Mesendoderm (in vitro differentiated cells): ENCODE measurements at regions not wholly inside any gene's neighbourhood (a gene's known extent, or its start where the extent isn't known, plus 50 kb on each side); places are given as distances from the start of the nearest gene placed in this dataset.
"Not testable (repeated sequence)": the region's sequence is repeated elsewhere in the genome, so short reads cannot be mapped to it uniquely, and the experiment has no call there.

ENCODE experiments used
- DNase-seq: peaks from one replicate; pipeline ENCODE4 v3.0.0; 2013
- H2AK5ac ChIP-seq: 2 replicates; pipeline ENCODE4 v1.6.1; 2013; ENCODE audit warnings: low read length, inconsistent platforms
- H2BK120ac ChIP-seq: 2 replicates; pipeline ENCODE4 v1.6.1; 2013; ENCODE audit warnings: low read depth, mild to moderate bottlenecking, low read length, moderate library complexity, mixed read lengths
- H2BK15ac ChIP-seq: replicated peaks from 2 replicates; pipeline ENCODE4 v1.6.1; 2013; ENCODE audit warnings: low read depth, mild to moderate bottlenecking, moderate library complexity
- H2BK5ac ChIP-seq: 2 replicates; pipeline ENCODE4 v1.6.1; 2013; ENCODE audit warnings: low read length, inconsistent platforms
- H3K18ac ChIP-seq: 2 replicates; pipeline ENCODE4 v1.6.1; 2013; ENCODE audit warnings: mild to moderate bottlenecking, low read length, mixed read lengths
- H3K23ac ChIP-seq: one replicate; pipeline ENCODE4 v1.6.1; 2013; ENCODE audit warnings: low read length
- H3K27ac ChIP-seq: 2 replicates; pipeline ENCODE4 v1.5.1; 2013; ENCODE audit warnings: low read depth, mild to moderate bottlenecking, inconsistent platforms, low read length, moderate library complexity
- H3K27me3 ChIP-seq: 2 replicates; pipeline ENCODE4 v1.6.1; 2013; ENCODE audit warnings: low read length, control low read depth, mild to moderate bottlenecking, inconsistent platforms; ENCODE audit not compliant: insufficient read depth, poor library complexity
- H3K36me3 ChIP-seq: 2 replicates; pipeline ENCODE4 v1.6.1; 2013; ENCODE audit warnings: low read length, inconsistent platforms; ENCODE audit not compliant: control insufficient read depth, insufficient read depth
- H3K4ac ChIP-seq: one replicate; pipeline ENCODE4 v1.6.1; 2013; ENCODE audit warnings: low read depth, mild to moderate bottlenecking, low read length, moderate library complexity
- H3K4me1 ChIP-seq: 2 replicates; pipeline ENCODE4 v1.6.1; 2013; ENCODE audit warnings: low read depth, low read length, inconsistent platforms; ENCODE audit not compliant: control insufficient read depth
- H3K4me2 ChIP-seq: 2 replicates; pipeline ENCODE4 v1.6.1; 2013; ENCODE audit warnings: low read length
- H3K4me3 ChIP-seq: 2 replicates; pipeline ENCODE4 v1.5.1; 2013; ENCODE audit warnings: mild to moderate bottlenecking, low read length
- H3K56ac ChIP-seq: one replicate; pipeline ENCODE4 v1.6.1; 2013; ENCODE audit warnings: low read length
- H3K79me1 ChIP-seq: 2 replicates; pipeline ENCODE4 v1.6.1; 2013; ENCODE audit warnings: low read length, inconsistent platforms
- H3K79me2 ChIP-seq: 2 replicates; pipeline ENCODE4 v1.6.1; 2013; ENCODE audit warnings: mild to moderate bottlenecking, low read length; ENCODE audit not compliant: control insufficient read depth, insufficient read depth
- H3K9ac ChIP-seq: 2 replicates; pipeline ENCODE4 v1.6.1; 2013; ENCODE audit warnings: low read length, inconsistent platforms
- H4K5ac ChIP-seq: one replicate; pipeline ENCODE4 v1.6.1; 2013; ENCODE audit warnings: low read length
- H4K8ac ChIP-seq: one replicate; pipeline ENCODE4 v1.6.1; 2013; ENCODE audit warnings: low read depth, mild to moderate bottlenecking, control low read depth, low read length, moderate library complexity
- WGBS: extraction: QIAGEN DNeasy Blood & Tissue Kit; methylation state at CpG from one replicate; pipeline ENCODE4 v1.1.7; 2013; ENCODE audit warnings: low lambda C conversion rate, missing lambda C conversion rate; ENCODE audit not compliant: insufficient coverage; ENCODE audit errors: extremely low coverage; 5-methylcytosine and 5-hydroxymethylcytosine counted together

- not testable (repeated sequence) for H2BK120ac ChIP-seq, H4K5ac ChIP-seq, H3K27me3 ChIP-seq, H3K36me3 ChIP-seq, H2AK5ac ChIP-seq, H4K8ac ChIP-seq, H3K23ac ChIP-seq, H3K9ac ChIP-seq, H3K56ac ChIP-seq, H3K27ac ChIP-seq, H3K4ac ChIP-seq, H3K18ac ChIP-seq, H3K4me3 ChIP-seq, H3K79me1 ChIP-seq, H2BK5ac ChIP-seq, H3K79me2 ChIP-seq, H3K4me2 ChIP-seq, H2BK15ac ChIP-seq, H3K4me1 ChIP-seq, DNase-seq
- WGBS = no CpG with 5 or more reads among the region's 1 CpG
Measured at GRCh38 chr12:31183107-31183506, 109.4 kb downstream of the DDX11 start.

- H3K27ac ChIP-seq, H3K4me1 ChIP-seq, H3K79me2 ChIP-seq, H3K23ac ChIP-seq, H2AK5ac ChIP-seq, H2BK5ac ChIP-seq, DNase-seq, H3K4me3 ChIP-seq, H4K5ac ChIP-seq, H2BK15ac ChIP-seq, H2BK120ac ChIP-seq, H3K4me2 ChIP-seq, H3K79me1 ChIP-seq, H3K4ac ChIP-seq, H3K27me3 ChIP-seq, H3K18ac ChIP-seq, H3K56ac ChIP-seq, H4K8ac ChIP-seq, H3K9ac ChIP-seq, H3K36me3 ChIP-seq: not testable (repeated sequence)
- WGBS = no CpG with 5 or more reads among the region's 1 CpG
Measured at GRCh38 chr12:31183899-31184298, 110.2 kb downstream of the DDX11 start.

GRCh38 chr12:31184667-31185066 lies 111.0 kb downstream of the DDX11 start:
- not testable (repeated sequence) for H3K4me1 ChIP-seq, H3K4me2 ChIP-seq, H2BK15ac ChIP-seq, H3K56ac ChIP-seq, H3K27me3 ChIP-seq, H3K27ac ChIP-seq, H3K79me2 ChIP-seq, H2AK5ac ChIP-seq, H3K79me1 ChIP-seq, H2BK5ac ChIP-seq, H3K4ac ChIP-seq, H2BK120ac ChIP-seq, H3K4me3 ChIP-seq, H3K9ac ChIP-seq, H3K18ac ChIP-seq, H4K8ac ChIP-seq, H3K36me3 ChIP-seq, H3K23ac ChIP-seq, H4K5ac ChIP-seq, DNase-seq
- WGBS = no CpG with 5 or more reads among the region's 20 CpGs

- not testable (repeated sequence) for H3K4me1 ChIP-seq
Measured at GRCh38 chr12:31192689-31193088, 119.0 kb downstream of the DDX11 start.

GRCh38 chr12:31195620-31196019 lies 122.0 kb downstream of the DDX11 start:
- DNase-seq, H2BK120ac ChIP-seq, H3K27me3 ChIP-seq, H3K4me3 ChIP-seq, H3K79me2 ChIP-seq, H2BK5ac ChIP-seq, H3K9ac ChIP-seq, H3K23ac ChIP-seq, H3K36me3 ChIP-seq, H3K4ac ChIP-seq, H4K5ac ChIP-seq, H3K79me1 ChIP-seq, H3K27ac ChIP-seq, H3K56ac ChIP-seq, H2AK5ac ChIP-seq, H3K4me2 ChIP-seq, H2BK15ac ChIP-seq, H4K8ac ChIP-seq, H3K4me1 ChIP-seq, H3K18ac ChIP-seq: not testable (repeated sequence)
- no CpG with 5 or more reads among the region's 1 CpG for WGBS

More at GRCh38 chr12:31192689-31193088, 119.0 kb downstream of the DDX11 start:
- not testable (repeated sequence) for H2BK5ac ChIP-seq, H2BK120ac ChIP-seq, DNase-seq, H4K8ac ChIP-seq, H3K23ac ChIP-seq, H3K79me1 ChIP-seq, H3K4me3 ChIP-seq, H3K4me2 ChIP-seq, H3K36me3 ChIP-seq, H3K18ac ChIP-seq, H4K5ac ChIP-seq, H3K9ac ChIP-seq, H2AK5ac ChIP-seq, H3K27me3 ChIP-seq, H3K56ac ChIP-seq, H3K4ac ChIP-seq, H3K27ac ChIP-seq, H2BK15ac ChIP-seq, H3K79me2 ChIP-seq

GRCh38 chr12:31199476-31199875 lies 125.8 kb downstream of the DDX11 start:
- not testable (repeated sequence) for H3K4me3 ChIP-seq, H3K9ac ChIP-seq, H4K5ac ChIP-seq, H3K4ac ChIP-seq, H3K79me1 ChIP-seq, H2BK15ac ChIP-seq, H3K4me2 ChIP-seq, H3K27me3 ChIP-seq, H3K56ac ChIP-seq, DNase-seq, H3K4me1 ChIP-seq, H2BK5ac ChIP-seq, H3K27ac ChIP-seq, H3K79me2 ChIP-seq, H4K8ac ChIP-seq, H3K23ac ChIP-seq, H2BK120ac ChIP-seq, H3K18ac ChIP-seq, H3K36me3 ChIP-seq, H2AK5ac ChIP-seq
- no CpG with 5 or more reads among the region's 4 CpGs for whole genome bisulfite sequencing
